HEK293T (cell line): ENCODE measurements at regions not wholly inside any gene's neighbourhood (a gene's known extent, or its start where the extent isn't known, plus 50 kb on each side); places are given as distances from the start of the nearest gene placed in this dataset.

Source experiments
- CTCF ChIA-PET: fragments of 350-600 bp; formaldehyde crosslinking; extraction: SDS; loops from one replicate; lab custom pipeline; 2021; ENCODE audit warnings: antibody characterized with exemption, inconsistent platforms; lab: Yijun Ruan, JAX
- POLR2A ChIA-PET: fragments of 350-600 bp; formaldehyde crosslinking; extraction: SDS; loops from one replicate; lab custom pipeline; 2020; ENCODE audit warnings: antibody characterized with exemption, inconsistent platforms; lab: Yijun Ruan, JAX
- DNase-seq: peaks from one replicate; pipeline ENCODE4 v3.0.0; 2012; ENCODE audit warnings: mixed read lengths; ENCODE audit errors: extremely low spot score
- ARNT ChIP-seq: fragments of 450-650 bp; IDR thresholded peaks from 2 replicates; pipeline ENCODE4 v1.6.1; 2017; ENCODE audit warnings: mild to moderate bottlenecking
- BHLHE40 ChIP-seq: fragments of 450-650 bp; IDR thresholded peaks from 2 replicates; pipeline ENCODE4 v1.6.1; 2016; ENCODE audit warnings: mild to moderate bottlenecking, moderate library complexity, borderline replicate concordance
- CTBP1 ChIP-seq: fragments of 450-650 bp; IDR thresholded peaks from 2 replicates; pipeline ENCODE4 v1.6.1; 2016; ENCODE audit warnings: borderline replicate concordance
- ELF4 ChIP-seq: fragments of 450-650 bp; IDR thresholded peaks from 2 replicates; pipeline ENCODE4 v1.6.1; 2017; ENCODE audit warnings: antibody characterized with exemption
- FOXA1 ChIP-seq: fragments of 450-650 bp; IDR thresholded peaks from 2 replicates; pipeline ENCODE4 v1.6.1; 2016; ENCODE audit warnings: mild to moderate bottlenecking
- FOXK2 ChIP-seq: fragments of 450-650 bp; IDR thresholded peaks from 2 replicates; pipeline ENCODE4 v1.6.1; 2016; ENCODE audit warnings: mild to moderate bottlenecking
- FOXM1 ChIP-seq: fragments of 450-650 bp; IDR thresholded peaks from 2 replicates; pipeline ENCODE4 v1.6.1; 2017; ENCODE audit warnings: mild to moderate bottlenecking, borderline replicate concordance
- HDGF ChIP-seq: fragments of 450-650 bp; IDR thresholded peaks from 2 replicates; pipeline ENCODE4 v1.6.1; 2017; ENCODE audit warnings: antibody characterized with exemption, borderline replicate concordance
- L3MBTL2 ChIP-seq: fragments of 450-650 bp; conservative IDR thresholded peaks from 2 replicates; pipeline ENCODE4 v1.6.1; 2016; ENCODE audit warnings: mild to moderate bottlenecking
- LEF1 ChIP-seq: fragments of 450-650 bp; IDR thresholded peaks from 2 replicates; pipeline ENCODE4 v1.6.1; 2017; ENCODE audit warnings: mild to moderate bottlenecking, borderline replicate concordance
- NFRKB ChIP-seq: fragments of 450-650 bp; IDR thresholded peaks from 2 replicates; pipeline ENCODE4 v1.6.1; 2016; ENCODE audit warnings: mild to moderate bottlenecking, moderate library complexity
- SP1 ChIP-seq: fragments of 450-650 bp; IDR thresholded peaks from 2 replicates; pipeline ENCODE4 v1.6.1; 2017
- SUZ12 ChIP-seq: fragments of 450-650 bp; IDR thresholded peaks from 2 replicates; pipeline ENCODE4 v1.6.1; 2016; ENCODE audit warnings: mild to moderate bottlenecking
- TARDBP ChIP-seq: fragments of 450-650 bp; IDR thresholded peaks from 2 replicates; pipeline ENCODE4 v1.6.1; 2016
- ZNF384 ChIP-seq: fragments of 450-650 bp; IDR thresholded peaks from 2 replicates; pipeline ENCODE4 v1.6.1; 2016
- TF ChIP-seq, protein P1 (sequence below): fragments of 450-650 bp; IDR thresholded peaks from 2 replicates; pipeline ENCODE4 v1.6.1; 2016

GRCh38 chr10:128934492-128934891 lies 532.5 kb upstream of the MGMT start:
- ChIA-PET POLR2A (no interaction called here), CTCF (no interaction called here)
- TF ChIP-seq ARNT (no peak), FOXK2 (no peak), HDGF (no peak), CTBP1 (no peak), FOXM1 (no peak), SUZ12 (no peak), TARDBP (no peak), FOXA1 (no peak), ZNF384 (no peak), LEF1 (no peak)

GRCh38 chr10:128936392-128936791 lies 530.6 kb upstream of the MGMT start:
- ChIA-PET POLR2A (no interaction called here), CTCF (no interaction called here)
- DNase-seq, result no peak
- TF ChIP-seq TARDBP (no peak), FOXA1 (no peak), HDGF (no peak), SP1 (no peak), FOXM1 (no peak), BHLHE40 (no peak), ZNF384 (no peak)

More at GRCh38 chr10:128934492-128934891, 532.5 kb upstream of the MGMT start:
- DNase-seq, result no peak

GRCh38 chr10:128938558-128938957 lies 528.5 kb upstream of the MGMT start:
- no peak for DNase-seq
- ChIA-PET CTCF (no interaction called here), POLR2A (no interaction called here)
- TF ChIP-seq FOXA1, result no peak
- TF ChIP-seq BHLHE40, result no peak
- no peak for TF ChIP-seq TARDBP
- TF ChIP-seq HDGF, result no peak
- no peak for TF ChIP-seq NFRKB
- no peak for TF ChIP-seq LEF1
- no peak for TF ChIP-seq SP1
- TF ChIP-seq ELF4, result no peak
- TF ChIP-seq L3MBTL2, result no peak
- TF ChIP-seq FOXK2, result no peak
- no peak for TF ChIP-seq CTBP1
- TF ChIP-seq, protein P1, sequence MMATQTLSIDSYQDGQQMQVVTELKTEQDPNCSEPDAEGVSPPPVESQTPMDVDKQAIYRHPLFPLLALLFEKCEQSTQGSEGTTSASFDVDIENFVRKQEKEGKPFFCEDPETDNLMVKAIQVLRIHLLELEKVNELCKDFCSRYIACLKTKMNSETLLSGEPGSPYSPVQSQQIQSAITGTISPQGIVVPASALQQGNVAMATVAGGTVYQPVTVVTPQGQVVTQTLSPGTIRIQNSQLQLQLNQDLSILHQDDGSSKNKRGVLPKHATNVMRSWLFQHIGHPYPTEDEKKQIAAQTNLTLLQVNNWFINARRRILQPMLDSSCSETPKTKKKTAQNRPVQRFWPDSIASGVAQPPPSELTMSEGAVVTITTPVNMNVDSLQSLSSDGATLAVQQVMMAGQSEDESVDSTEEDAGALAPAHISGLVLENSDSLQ, result no peak

DNA sequence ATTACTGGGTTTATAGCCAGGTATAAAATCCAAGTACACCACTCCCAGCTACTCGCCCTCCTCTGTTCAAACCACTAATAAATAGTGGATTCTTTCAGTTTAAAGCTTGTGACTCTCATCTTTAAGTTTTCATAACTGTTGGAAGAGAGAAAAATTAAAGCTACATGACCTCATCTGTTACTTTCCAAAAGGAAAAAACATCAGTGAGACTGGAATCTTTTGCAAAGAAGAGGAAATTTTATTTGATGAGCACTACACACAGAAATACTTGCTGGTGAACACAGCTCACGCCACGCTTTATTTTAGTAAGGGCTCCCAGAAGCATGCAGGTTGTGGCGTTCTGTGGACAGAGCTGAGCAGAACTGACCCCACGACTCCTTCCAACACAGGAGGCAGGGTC lies 527.0 kb upstream of the MGMT start:
- TF ChIP-seq NFRKB, result no peak
- TF ChIP-seq L3MBTL2, result no peak
- POLR2A ChIA-PET, result no interaction called here
- CTCF ChIA-PET, result no interaction called here
- DNase-seq, result no peak

- ChIA-PET CTCF (no interaction called here), POLR2A (no interaction called here)
- TF ChIP-seq ELF4 (no peak), BHLHE40 (no peak), TARDBP (no peak), HDGF (no peak), LEF1 (no peak), SP1 (no peak), FOXK2 (no peak), FOXM1 (no peak), NFRKB (no peak), FOXA1 (no peak), CTBP1 (no peak), SUZ12 (no peak), L3MBTL2 (no peak), ZNF384 (no peak), ARNT (no peak)
- TF ChIP-seq, protein P1, result no peak
- DNase-seq, result no peak
These were observed 523.9 kb upstream of the MGMT start for GRCh38 chr10:128943111-128943510.

GRCh38 chr10:128945398-128945797 lies 521.6 kb upstream of the MGMT start:
- DNase-seq, result no peak
- ChIA-PET POLR2A (no interaction called here), CTCF (no interaction called here)
- TF ChIP-seq SUZ12, result no peak
- no peak for TF ChIP-seq SP1
- TF ChIP-seq FOXA1, result no peak
- no peak for TF ChIP-seq CTBP1

- TF ChIP-seq FOXM1, result no peak
- TF ChIP-seq, protein P1, result no peak
- TF ChIP-seq SP1, result no peak
- TF ChIP-seq TARDBP, result no peak
- TF ChIP-seq HDGF, result no peak
- TF ChIP-seq L3MBTL2, result no peak
- TF ChIP-seq ELF4, result no peak
- DNase-seq, result no peak
- ChIA-PET POLR2A (no interaction called here), CTCF (no interaction called here)
These were observed 516.7 kb upstream of the MGMT start for GRCh38 chr10:128950159-128950915.
